ENCODE measurements at regions not wholly inside any gene's neighbourhood (a gene's known extent, or its start where the extent isn't known, plus 50 kb on each side); places are given as distances from the start of the nearest gene placed in this dataset.

GRCh38 chr17:13822700-13823099 is 221.0 kb upstream of the HS3ST3A1 start:
- TF ChIP-seq CTCF (conservative IDR thresholded peaks at IDR 0.05) (no peak), ZFX (IDR thresholded peaks at IDR 0.05) (no peak)

All from C4-2B (cell line).